Sigmoid colon (tissue), 4 donors: ENCODE measurements at regions not wholly inside any gene's neighbourhood (a gene's known extent, or its start where the extent isn't known, plus 50 kb on each side); places are given as distances from the start of the nearest gene placed in this dataset.

Experiments
- CTCF ChIP-seq, 4 experiments: fragments of 450-650 bp in 3 of 4; fragments of 200-600 bp in 1 of 4; IDR thresholded peaks; one replicate each; pipeline ENCODE4 v1.5.1; 2016 to 2019; ENCODE audit warnings: antibody characterized with exemption in 4 of 4, mild to moderate bottlenecking in 3 of 4, moderate library complexity in 2 of 4
- EP300 ChIP-seq, 4 donors: sonication (generic); formaldehyde crosslinking; IDR thresholded peaks; one replicate each; pipeline ENCODE4 v1.6.1; 2017; ENCODE audit warnings: antibody characterized with exemption in 4 of 4
- POLR2AphosphoS5 ChIP-seq, 4 donors: sonication (generic); formaldehyde crosslinking; IDR thresholded peaks; one replicate each; pipeline ENCODE4 v1.6.1; 2017; ENCODE audit warnings: antibody characterized with exemption in 4 of 4

- TF ChIP-seq CTCF (IDR thresholded peaks at IDR 0.05) = no peak
- TF ChIP-seq POLR2AphosphoS5 (IDR thresholded peaks at IDR 0.05) = no peak
- no peak for TF ChIP-seq EP300 (IDR thresholded peaks at IDR 0.05)
Observed at GRCh38 chr15:47553947-47554346, 163.4 kb upstream of the SEMA6D start.
